GM12878 (cell line): ENCODE measurements at regions not wholly inside any gene's neighbourhood (a gene's known extent, or its start where the extent isn't known, plus 50 kb on each side); places are given as distances from the start of the nearest gene placed in this dataset.

Experiments used
- ATAC-seq: fragments of 200-7000 bp; cut with Tn5 transposase; 3 replicates; pipeline ENCODE4 v1.9.1; 2020; ENCODE audit warnings: mild to moderate bottlenecking, moderate library complexity
- BruUV-seq: library from RNA; stranded (reverse); fragments of 400-500 nt; replicated peaks from 2 replicates; lab custom pipeline; 2021; lab: Mats Ljungman, UMichigan
- CTCF ChIA-PET: fragments of 300-600 bp; sonication (Branson Sonifier 250); formaldehyde crosslinking; extraction: SDS; loops from one replicate; lab custom pipeline; 2021; ENCODE audit warnings: inconsistent platforms; lab: Yijun Ruan, JAX
- POLR2A ChIA-PET: fragments of 350-600 bp; formaldehyde crosslinking; extraction: SDS; loops from one replicate; lab custom pipeline; 2021; ENCODE audit warnings: inconsistent platforms; lab: Charles Lee
- RAD21 ChIA-PET: fragments of 300-600 bp; sonication (Branson Sonifier 250); formaldehyde crosslinking; loops from one replicate; lab custom pipeline; 2023; ENCODE audit warnings: antibody characterized with exemption; ENCODE audit not compliant: unreplicated experiment; lab: Charles Lee
- SMC1A ChIA-PET: fragments of 300-600 bp; sonication (Branson Sonifier 250); formaldehyde crosslinking; loops from one replicate; lab custom pipeline; 2023; ENCODE audit not compliant: unreplicated experiment, uncharacterized antibody; lab: Charles Lee
- DNase-seq: peaks from one replicate; pipeline ENCODE4 v3.0.0-alpha.2; 2011; ENCODE audit warnings: low read depth, low spot score
- FAIRE-seq: peaks from 3 replicates; lab custom pipeline; 2011; peaks lifted over from hg19 to GRCh38; lab: Jason Lieb, UNC
- H2AFZ ChIP-seq: 2 replicates; pipeline ENCODE4 v1.6.0; 2011; ENCODE audit warnings: low read depth, low read length, control low read depth; ENCODE audit not compliant: control insufficient read depth
- H3K27ac ChIP-seq: 2 replicates; pipeline ENCODE4 v1.5.1; 2011; ENCODE audit warnings: control low read depth; ENCODE audit not compliant: control insufficient read depth, insufficient read depth
- H3K27me3 ChIP-seq, 2 experiments: replicated peaks in 1 of 2; 2 replicates each; pipeline versions ENCODE4 v1.6.0 to v1.6.1; 2011; ENCODE audit warnings: low read length in 1 of 2; ENCODE audit not compliant: control insufficient read depth in 2 of 2, insufficient read depth in 2 of 2
- H3K36me3 ChIP-seq, 2 experiments: 2 replicates each; pipeline ENCODE4 v1.5.1; 2011; ENCODE audit warnings: low read length in 1 of 2; ENCODE audit not compliant: control insufficient read depth in 2 of 2, insufficient read depth in 2 of 2
- H3K4me1 ChIP-seq: 2 replicates; pipeline ENCODE4 v1.6.1; 2011; ENCODE audit warnings: mild to moderate bottlenecking, low read length, moderate library complexity, mixed read lengths; ENCODE audit not compliant: control insufficient read depth, insufficient read depth
- H3K4me2 ChIP-seq: 2 replicates; pipeline ENCODE4 v1.6.0; 2011; ENCODE audit warnings: control low read depth; ENCODE audit not compliant: control insufficient read depth, insufficient read depth
- H3K4me3 ChIP-seq: fragments of 200-600 bp; sonication (generic); 2 replicates; pipeline ENCODE4 v1.5.1; 2016
- H3K79me2 ChIP-seq: 2 replicates; pipeline ENCODE4 v1.6.0; 2011; ENCODE audit warnings: low read length; ENCODE audit not compliant: control insufficient read depth, insufficient read depth
- H3K9ac ChIP-seq: 2 replicates; pipeline ENCODE4 v1.8.0; 2011; ENCODE audit warnings: low read length, control low read depth, mixed read lengths; ENCODE audit not compliant: control insufficient read depth, insufficient read depth
- H3K9me3 ChIP-seq: replicated peaks from 3 replicates; pipeline ENCODE4 v1.5.1; 2011; ENCODE audit warnings: mild to moderate bottlenecking, low read length; ENCODE audit not compliant: control insufficient read depth, insufficient read depth
- H4K20me1 ChIP-seq: 2 replicates; pipeline ENCODE4 v1.6.0; 2011; ENCODE audit not compliant: control insufficient read depth, insufficient read depth
- BHLHE40 ChIP-seq, 2 experiments: fragments of 450-650 bp in 1 of 2; IDR thresholded peaks; 2 replicates each; pipeline ENCODE4 v1.6.1; 2011 to 2017; ENCODE audit warnings: low read depth in 2 of 2, borderline replicate concordance in 1 of 2, improper control_type of control experiment in 1 of 2, low read length in 1 of 2, mild to moderate bottlenecking in 1 of 2
- BRCA1 ChIP-seq: IDR thresholded peaks from 2 replicates; pipeline ENCODE4 v1.6.1; 2011; ENCODE audit warnings: low read depth, low read length, improper control_type of control experiment
- CREB1 ChIP-seq: IDR thresholded peaks from 2 replicates; pipeline ENCODE4 v1.6.1; 2012; ENCODE audit warnings: low read depth, mild to moderate bottlenecking, inconsistent platforms
- HCFC1 ChIP-seq: fragments of 150-350 bp; IDR thresholded peaks from 2 replicates; pipeline ENCODE4 v1.6.1; 2014; ENCODE audit warnings: low read length
- MYC ChIP-seq: IDR thresholded peaks from 2 replicates; pipeline ENCODE4 v1.6.1; 2011; ENCODE audit warnings: mild to moderate bottlenecking, low read length, moderate library complexity, inconsistent platforms; ENCODE audit not compliant: insufficient read depth, insufficient replicate concordance, insufficient read length, severe bottlenecking
- NFYB ChIP-seq: IDR thresholded peaks from 2 replicates; pipeline ENCODE4 v1.6.1; 2011; ENCODE audit warnings: low read depth, mild to moderate bottlenecking, low read length, improper control_type of control experiment, moderate library complexity; ENCODE audit not compliant: insufficient read depth
- POLR2AphosphoS5 ChIP-seq: IDR thresholded peaks from 2 replicates; pipeline ENCODE4 v1.6.1; 2011; ENCODE audit warnings: mild to moderate bottlenecking, low read length, inconsistent platforms
- RELB ChIP-seq: fragments of 450-650 bp; IDR thresholded peaks from 2 replicates; pipeline ENCODE4 v1.6.1; 2017; ENCODE audit warnings: low read depth, mild to moderate bottlenecking, moderate library complexity
- WGBS: methylation state at CpG from one replicate; pipeline ENCODE4 v1.1.6; 2016; ENCODE audit warnings: low lambda C conversion rate; ENCODE audit not compliant: insufficient replicate concordance, insufficient coverage; ENCODE audit errors: missing lambda C conversion rate; 5-methylcytosine and 5-hydroxymethylcytosine counted together
- in situ Hi-C: fragments of 300-500 bp; cut with MboI; formaldehyde crosslinking; loops from 9 replicates; pipeline ENCODE4 v1.14.3; 2018; ENCODE audit warnings: mixed read lengths
- intact Hi-C: fragments of 100-400 bp; cut with micrococcal nuclease; formaldehyde crosslinking; loops from one replicate; pipeline ENCODE4 v1.14.2; 2022; ENCODE audit not compliant: unreplicated experiment
- TF ChIP-seq, protein P1 (sequence below): IDR thresholded peaks from 2 replicates; pipeline ENCODE4 v1.6.1; 2012; ENCODE audit warnings: improper control_type of control experiment, low read depth, low read length; ENCODE audit not compliant: insufficient replicate concordance

GRCh38 chr10:52651293-52651692 is 121.3 kb downstream of the MBL2 start:
- no peak overlapping the region for H3K9ac ChIP-seq
- no peaks in the 10 kb centered on the region; a peak in 1 of 4 replicates for H3K27me3 ChIP-seq
- POLR2A ChIA-PET, result no interaction called here
- RAD21 ChIA-PET, result no interaction called here
- TF ChIP-seq RELB, result no peak
- TF ChIP-seq POLR2AphosphoS5, result no peak
- no peak for TF ChIP-seq NFYB
- DNase-seq, result no peak
- no TSS peak for BruUV-seq
- H3K9me3 ChIP-seq, result no peaks in the 10 kb centered on the region
- no peaks in the 10 kb centered on the region for H4K20me1 ChIP-seq
- H2AFZ ChIP-seq, result no peak overlapping the region
- no peak overlapping the region for H3K4me2 ChIP-seq
- no peaks in the 10 kb centered on the region for H3K36me3 ChIP-seq
- SMC1A ChIA-PET, result no interaction called here
- H3K27ac ChIP-seq, result no peak overlapping the region
- intact Hi-C loops, result no loop called here
- H3K79me2 ChIP-seq, result no peaks in the 10 kb centered on the region
- CTCF ChIA-PET, result interaction anchor here (0.9 kb wide), 1 partner anchor 9 kb away, joined by 3 read pairs; no protein-coding TSS in a partner anchor
- in situ Hi-C loops, result no loop called here
- no peak overlapping the region for H3K4me3 ChIP-seq
- FAIRE-seq, result no peak
- WGBS, result 0% methylated on average over 3 of the region's 3 CpGs
- ATAC-seq, result no peak
- H3K4me1 ChIP-seq, result no peaks in the 10 kb centered on the region

GRCh38 chr10:52652431-52653262 is 119.9 kb downstream of the MBL2 start:
- Histone ChIP-seq H3K27ac (no peak overlapping the region), H3K9me3 (no peaks in the 10 kb centered on the region), H3K4me3 (no peak overlapping the region), H3K9ac (no peak overlapping the region), H2AFZ (no peak overlapping the region), H3K36me3 (no peaks in the 10 kb centered on the region), H3K79me2 (no peaks in the 10 kb centered on the region), H3K4me2 (no peak overlapping the region), H4K20me1 (no peaks in the 10 kb centered on the region), H3K4me1 (no peaks in the 10 kb centered on the region), H3K27me3 (no peaks in the 10 kb centered on the region; a peak in 1 of 4 replicates)
- FAIRE-seq, result no peak
- no peak for DNase-seq
- ChIA-PET CTCF (interaction anchor here (3.6 kb wide), 1 partner anchor 8 kb away, joined by 13 read pairs; no protein-coding TSS in a partner anchor), SMC1A (no interaction called here), RAD21 (no interaction called here), POLR2A (no interaction called here)
- no TSS peak for BruUV-seq
- 2% methylated on average over 7 of the region's 7 CpGs for WGBS
- in situ Hi-C loops (no loop called here), intact Hi-C loops (no loop called here)
- ATAC-seq, result no peak
- TF ChIP-seq HCFC1 (no peak), BHLHE40 (IDR thresholded peaks at IDR 0.05; ENCODE audit: borderline replicate concordance in 1 of 2, low read depth in 2 of 2, low read length in 1 of 2) (no peak), CREB1 (no peak), MYC (no peak), BRCA1 (no peak)
- TF ChIP-seq, protein P1, sequence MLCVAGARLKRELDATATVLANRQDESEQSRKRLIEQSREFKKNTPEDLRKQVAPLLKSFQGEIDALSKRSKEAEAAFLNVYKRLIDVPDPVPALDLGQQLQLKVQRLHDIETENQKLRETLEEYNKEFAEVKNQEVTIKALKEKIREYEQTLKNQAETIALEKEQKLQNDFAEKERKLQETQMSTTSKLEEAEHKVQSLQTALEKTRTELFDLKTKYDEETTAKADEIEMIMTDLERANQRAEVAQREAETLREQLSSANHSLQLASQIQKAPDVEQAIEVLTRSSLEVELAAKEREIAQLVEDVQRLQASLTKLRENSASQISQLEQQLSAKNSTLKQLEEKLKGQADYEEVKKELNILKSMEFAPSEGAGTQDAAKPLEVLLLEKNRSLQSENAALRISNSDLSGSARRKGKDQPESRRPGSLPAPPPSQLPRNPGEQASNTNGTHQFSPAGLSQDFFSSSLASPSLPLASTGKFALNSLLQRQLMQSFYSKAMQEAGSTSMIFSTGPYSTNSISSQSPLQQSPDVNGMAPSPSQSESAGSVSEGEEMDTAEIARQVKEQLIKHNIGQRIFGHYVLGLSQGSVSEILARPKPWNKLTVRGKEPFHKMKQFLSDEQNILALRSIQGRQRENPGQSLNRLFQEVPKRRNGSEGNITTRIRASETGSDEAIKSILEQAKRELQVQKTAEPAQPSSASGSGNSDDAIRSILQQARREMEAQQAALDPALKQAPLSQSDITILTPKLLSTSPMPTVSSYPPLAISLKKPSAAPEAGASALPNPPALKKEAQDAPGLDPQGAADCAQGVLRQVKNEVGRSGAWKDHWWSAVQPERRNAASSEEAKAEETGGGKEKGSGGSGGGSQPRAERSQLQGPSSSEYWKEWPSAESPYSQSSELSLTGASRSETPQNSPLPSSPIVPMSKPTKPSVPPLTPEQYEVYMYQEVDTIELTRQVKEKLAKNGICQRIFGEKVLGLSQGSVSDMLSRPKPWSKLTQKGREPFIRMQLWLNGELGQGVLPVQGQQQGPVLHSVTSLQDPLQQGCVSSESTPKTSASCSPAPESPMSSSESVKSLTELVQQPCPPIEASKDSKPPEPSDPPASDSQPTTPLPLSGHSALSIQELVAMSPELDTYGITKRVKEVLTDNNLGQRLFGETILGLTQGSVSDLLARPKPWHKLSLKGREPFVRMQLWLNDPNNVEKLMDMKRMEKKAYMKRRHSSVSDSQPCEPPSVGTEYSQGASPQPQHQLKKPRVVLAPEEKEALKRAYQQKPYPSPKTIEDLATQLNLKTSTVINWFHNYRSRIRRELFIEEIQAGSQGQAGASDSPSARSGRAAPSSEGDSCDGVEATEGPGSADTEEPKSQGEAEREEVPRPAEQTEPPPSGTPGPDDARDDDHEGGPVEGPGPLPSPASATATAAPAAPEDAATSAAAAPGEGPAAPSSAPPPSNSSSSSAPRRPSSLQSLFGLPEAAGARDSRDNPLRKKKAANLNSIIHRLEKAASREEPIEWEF, result no peak
